HG03342 (cell line): ENCODE measurements at regions not wholly inside any gene's neighbourhood (a gene's known extent, or its start where the extent isn't known, plus 50 kb on each side); places are given as distances from the start of the nearest gene placed in this dataset.
A peak's percentile ranks its signal among the peaks of the same experiment; 100 is the strongest.

Source experiments
- ATAC-seq: cut with Tn5 transposase; IDR thresholded peaks from one replicate; pipeline ENCODE4 v1.9.1; 2021; ENCODE audit warnings: mild to moderate bottlenecking, moderate library complexity; ENCODE audit not compliant: unreplicated experiment

GRCh38 chrX:148361641-148362040, 138.8 kb upstream of the AFF2 start:
- ATAC-seq, result no peak

GRCh38 chrX:148363471-148364235, 136.8 kb upstream of the AFF2 start:
- no peak for ATAC-seq

- no peak for ATAC-seq
These were observed 135.2 kb upstream of the AFF2 start for GRCh38 chrX:148365233-148365632.

DNA sequence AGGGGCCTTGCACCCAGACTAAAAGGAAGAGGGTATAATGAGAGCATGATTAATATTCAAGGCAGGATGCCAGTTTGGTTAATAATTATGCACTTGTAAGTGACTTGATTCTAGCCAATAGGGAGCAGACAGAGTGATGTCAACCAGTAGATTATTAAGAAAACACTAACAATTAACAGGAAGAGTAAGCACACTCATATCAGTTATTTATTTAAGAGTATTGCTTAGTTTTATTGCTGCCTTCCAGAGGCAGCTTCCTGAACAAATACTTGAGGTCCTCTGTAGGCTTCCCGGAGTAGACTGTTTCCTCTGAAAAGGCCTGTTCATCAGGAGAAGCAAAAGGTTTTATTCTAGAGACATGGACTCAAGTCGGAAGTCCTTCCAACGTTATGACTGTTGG, 129.1 kb upstream of the AFF2 start:
- no peak for ATAC-seq

DNA sequence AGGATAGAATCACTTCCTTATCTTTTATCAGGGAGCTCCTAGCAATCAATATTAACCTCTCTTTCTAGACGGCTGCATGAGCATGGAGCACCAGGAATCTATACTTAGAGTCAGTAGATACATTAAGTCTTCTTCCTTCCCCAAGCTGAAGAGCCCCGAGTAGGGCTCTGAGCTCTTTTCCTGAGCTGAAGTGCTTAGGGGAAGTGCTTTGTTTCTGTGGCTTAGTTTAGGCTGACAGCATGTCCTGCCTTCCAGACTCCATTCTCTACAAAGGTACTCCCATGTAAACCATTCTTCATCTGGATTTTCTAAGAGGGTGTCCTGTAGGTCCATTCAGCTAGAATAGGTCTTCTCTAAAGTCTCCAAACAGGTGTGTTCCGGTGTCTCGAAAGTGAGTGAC, 127.5 kb upstream of the AFF2 start:
- no peak for ATAC-seq

- no peak for ATAC-seq
These were observed 124.1 kb upstream of the AFF2 start for GRCh38 chrX:148376342-148376741.

GRCh38 chrX:148380107-148380506, 120.3 kb upstream of the AFF2 start:
- peak; percentile 2 for ATAC-seq

GRCh38 chrX:148380650-148381561, 119.5 kb upstream of the AFF2 start:
- peak; percentile 97 for ATAC-seq

DNA sequence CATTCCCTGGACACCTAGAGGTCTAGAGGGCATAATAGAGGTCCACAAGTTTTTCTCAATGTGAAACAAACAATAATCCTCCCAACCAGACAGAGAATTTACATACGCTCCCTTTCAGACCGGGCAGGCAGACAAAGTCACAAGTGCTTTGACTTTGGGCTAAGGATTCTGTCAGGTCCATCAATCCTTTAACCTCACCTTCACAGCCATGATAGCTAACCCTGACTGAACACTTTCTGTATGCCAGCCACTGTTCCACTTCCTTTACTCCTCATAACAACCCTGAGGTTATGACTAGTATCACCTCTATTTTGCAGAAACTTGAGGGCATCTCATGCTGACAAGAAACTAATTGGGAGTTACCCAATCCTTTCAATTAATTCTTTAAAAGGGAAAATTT, 118.8 kb upstream of the AFF2 start:
- peak; percentile 31 for ATAC-seq

- no peak for ATAC-seq
These were observed 117.4 kb upstream of the AFF2 start for GRCh38 chrX:148382983-148383382.

- ATAC-seq, result no peak
These were observed 114.9 kb upstream of the AFF2 start for GRCh38 chrX:148385471-148385870.

DNA sequence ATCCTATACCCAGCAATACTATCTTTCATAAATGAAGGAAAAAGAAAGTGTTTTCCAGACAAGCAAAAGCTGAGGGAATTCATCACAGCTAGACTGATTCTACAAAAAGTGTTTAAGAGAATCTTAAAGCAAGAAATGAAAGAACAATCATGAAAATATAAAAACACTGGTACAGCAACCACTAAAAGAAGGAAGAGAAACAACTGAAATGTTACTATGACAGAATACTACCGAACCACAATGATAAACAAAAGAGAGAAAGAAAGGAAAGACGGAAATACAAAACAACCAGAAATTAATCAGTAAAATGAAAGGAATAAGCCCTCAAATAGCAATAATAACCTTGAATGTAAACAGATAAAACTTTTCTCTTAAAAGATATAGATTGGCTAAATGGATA, 110.8 kb upstream of the AFF2 start:
- peak; percentile 50 for ATAC-seq

- no peak for ATAC-seq
These were observed 88.4 kb upstream of the AFF2 start for GRCh38 chrX:148412006-148412405.

DNA sequence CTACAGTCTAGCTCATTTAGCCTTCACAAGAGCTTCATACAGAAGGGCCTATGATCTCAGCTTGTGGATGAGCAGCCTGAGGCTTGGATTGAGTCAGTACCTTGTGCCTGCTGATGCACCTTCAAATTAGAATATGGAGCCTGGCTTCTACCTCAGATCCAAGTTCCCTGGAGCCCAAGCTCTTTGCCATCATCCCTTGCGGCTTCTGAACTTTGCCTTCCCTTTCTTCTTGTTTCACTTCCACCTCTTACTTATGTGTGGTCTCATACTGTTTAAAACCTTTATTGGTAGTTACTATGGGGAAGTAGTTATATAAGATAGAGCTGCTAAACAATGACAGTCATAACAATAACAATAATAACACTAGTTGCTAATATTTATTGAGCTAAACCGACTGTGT, 84.3 kb upstream of the AFF2 start:
- peak; percentile 70 for ATAC-seq

DNA sequence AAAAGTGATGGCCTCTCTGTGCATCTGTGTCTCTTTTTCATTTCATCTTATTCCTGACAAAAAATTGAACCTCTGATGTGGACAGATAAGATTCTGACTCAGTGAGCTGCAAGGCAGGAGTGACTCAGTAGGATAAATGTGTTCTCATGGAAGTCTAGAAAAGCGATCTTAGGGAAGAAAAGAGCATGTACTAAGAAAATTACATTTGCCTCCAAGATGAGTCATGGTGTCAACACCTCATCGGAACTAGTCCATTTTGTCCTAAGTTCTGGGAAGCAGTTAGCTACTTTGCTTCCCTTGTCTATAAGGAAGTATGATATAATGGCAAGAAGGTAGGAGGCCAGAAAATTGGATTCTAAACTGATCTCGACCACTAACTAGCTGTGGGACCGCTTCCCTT, 83.5 kb upstream of the AFF2 start:
- no peak for ATAC-seq

DNA sequence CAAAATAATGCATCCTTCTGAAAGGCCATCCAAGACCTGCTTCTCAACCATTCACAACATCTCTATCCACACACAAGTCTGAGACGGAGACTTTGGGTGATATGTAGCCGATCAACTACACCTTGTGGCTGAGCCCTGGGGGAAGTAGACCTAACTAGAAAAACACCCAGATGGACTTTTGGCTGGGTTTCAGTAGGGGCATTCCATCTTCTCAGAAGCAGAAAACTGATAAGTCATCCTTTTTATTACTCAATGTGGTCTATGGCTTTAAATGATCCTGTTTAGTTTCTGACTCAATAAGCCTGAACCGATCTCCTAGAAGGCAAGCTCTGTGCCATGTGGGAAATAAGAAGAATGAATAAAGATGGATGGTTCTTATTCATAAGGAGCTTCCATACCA, 82.5 kb upstream of the AFF2 start:
- ATAC-seq, result no peak

DNA sequence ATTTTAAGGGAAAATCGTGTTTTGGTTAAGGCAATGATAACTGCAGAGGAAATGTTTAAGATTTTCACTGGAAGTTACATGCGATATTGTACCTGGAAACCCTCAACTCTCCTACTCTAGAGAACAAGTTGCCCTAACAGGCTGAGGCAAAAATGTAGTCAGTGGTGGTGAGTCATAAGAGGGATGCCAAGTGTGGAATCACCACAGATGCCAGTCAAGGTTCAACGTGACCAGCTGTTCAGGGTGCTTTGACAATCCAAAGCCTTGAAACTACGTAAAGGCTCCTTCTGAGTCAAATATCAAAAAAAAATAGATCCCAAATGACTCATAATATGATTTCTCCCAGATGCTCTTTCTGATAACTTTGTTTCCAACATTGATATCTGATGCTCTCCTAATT, 77.9 kb upstream of the AFF2 start:
- ATAC-seq, result no peak

DNA sequence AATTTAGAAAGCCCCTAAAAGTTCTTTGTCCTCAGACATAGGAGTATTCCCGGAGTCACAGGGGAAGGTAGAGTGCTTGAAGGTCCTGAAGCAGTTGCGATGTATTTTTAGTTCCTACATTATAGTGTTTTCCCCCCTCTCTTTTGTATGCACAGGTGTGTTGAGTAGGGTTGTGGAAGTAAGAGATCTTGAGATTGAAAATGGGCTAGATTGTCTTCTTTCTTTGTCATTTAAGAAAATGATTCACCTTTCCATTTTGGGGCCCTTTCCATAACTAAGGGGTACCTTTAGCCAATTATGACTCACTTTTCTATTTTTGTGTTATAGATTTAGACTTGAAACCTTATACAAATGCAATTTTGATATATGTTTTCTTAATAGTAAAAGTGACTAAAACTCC, 75.8 kb upstream of the AFF2 start:
- ATAC-seq, result no peak

GRCh38 chrX:148426467-148426866, 74.0 kb upstream of the AFF2 start:
- no peak for ATAC-seq

GRCh38 chrX:148441387-148441786, 59.0 kb upstream of the AFF2 start:
- no peak for ATAC-seq

- ATAC-seq, result no peak
These were observed 57.2 kb upstream of the AFF2 start for GRCh38 chrX:148443216-148443615.

DNA sequence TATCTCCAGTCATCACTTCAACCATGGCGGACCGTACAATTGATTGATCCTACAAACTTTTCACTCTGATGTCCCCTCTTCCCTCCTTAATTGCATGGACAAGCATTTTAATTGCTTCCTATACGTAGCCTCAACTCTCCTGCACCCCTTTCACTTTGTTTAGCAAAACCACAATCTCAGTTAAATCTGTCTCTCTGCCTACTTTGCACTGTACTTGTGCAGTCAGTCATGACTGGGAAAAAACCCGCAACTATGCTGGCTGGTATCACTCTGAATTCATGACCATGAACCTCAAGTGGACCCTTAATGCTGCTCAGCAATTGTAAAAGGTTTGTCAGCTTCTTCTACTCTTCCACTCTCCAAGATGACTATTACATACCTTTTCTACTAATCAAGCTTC, 51.7 kb upstream of the AFF2 start:
- no peak for ATAC-seq
